B cell (primary cell): ENCODE measurements at regions not wholly inside any gene's neighbourhood (a gene's known extent, or its start where the extent isn't known, plus 50 kb on each side); places are given as distances from the start of the nearest gene placed in this dataset.

Source experiments
- ATAC-seq: fragments of 200-7000 bp; cut with Tn5 transposase; one replicate; pipeline ENCODE4 v1.10.0; 2021; ENCODE audit warnings: low read depth, mild to moderate bottlenecking, moderate number of reproducible peaks, moderate library complexity
- CTCF ChIA-PET: fragments of 350-600 bp; sonication (Branson Sonifier 250); formaldehyde crosslinking; loops from one replicate; lab custom pipeline; 2021; ENCODE audit warnings: antibody characterized with exemption, inconsistent platforms; lab: Charles Lee
- POLR2A ChIA-PET: fragments of 350-600 bp; sonication (Branson Sonifier 250); formaldehyde crosslinking; loops from one replicate; lab custom pipeline; 2021; ENCODE audit warnings: antibody characterized with exemption; lab: Charles Lee
- DNase-seq: peaks from one replicate; pipeline ENCODE4 v3.0.0; 2013
- H2AFZ ChIP-seq: 2 replicates; pipeline ENCODE4 v1.6.1; 2012; ENCODE audit warnings: mild to moderate bottlenecking, low read depth, low read length; ENCODE audit not compliant: insufficient read depth, poor library complexity, severe bottlenecking
- H3K27ac ChIP-seq, 2 donors: 1 replicate in 1 of 2; 2 replicates in 1 of 2; pipeline ENCODE4 v1.5.1; 2012 to 2013; ENCODE audit warnings: low read length in 2 of 2, mild to moderate bottlenecking in 2 of 2, moderate library complexity in 1 of 2
- H3K27me3 ChIP-seq, 4 experiments: fragments of 200-600 bp in 1 of 4; sonication (generic) in 1 of 4; replicated peaks in 1 of 4; 1 replicate in 2 of 4; 2 replicates in 2 of 4; pipeline versions ENCODE4 v1.6.1 to v1.7.0; 2013 to 2016; ENCODE audit warnings: low read length in 3 of 4, mild to moderate bottlenecking in 2 of 4, mixed read lengths in 1 of 4, moderate library complexity in 1 of 4; ENCODE audit not compliant: insufficient read depth in 4 of 4, control insufficient read depth in 3 of 4; ENCODE audit errors: control extremely low read depth in 1 of 4
- H3K36me3 ChIP-seq, 2 experiments: replicated peaks in 1 of 2; 1 replicate in 1 of 2; 2 replicates in 1 of 2; pipeline versions ENCODE4 v1.6.1 to v1.7.1; 2013; ENCODE audit warnings: low read length in 1 of 2; ENCODE audit not compliant: insufficient read depth in 2 of 2, control insufficient read depth in 1 of 2; ENCODE audit errors: control extremely low read depth in 1 of 2, extremely low read depth in 1 of 2
- H3K4me1 ChIP-seq, 2 donors: fragments of 200-600 bp in 1 of 2; sonication (generic) in 1 of 2; 1 replicate in 1 of 2; 2 replicates in 1 of 2; pipeline versions ENCODE4 v1.5.1 to v1.6.1; 2013 to 2017; ENCODE audit warnings: low read length in 2 of 2; ENCODE audit not compliant: control insufficient read depth in 2 of 2, insufficient read depth in 2 of 2
- H3K4me2 ChIP-seq: replicated peaks from 2 replicates; pipeline ENCODE3; 2012; ENCODE audit warnings: mild to moderate bottlenecking, low read depth, low read length; ENCODE audit not compliant: poor library complexity, severe bottlenecking
- H3K4me3 ChIP-seq, 5 experiments: fragments of 200-600 bp in 1 of 5; sonication (generic) in 1 of 5; 1 replicate in 3 of 5; 2 replicates in 2 of 5; pipeline versions ENCODE4 v1.5.1 to v1.7.0; 2011 to 2016; ENCODE audit warnings: low read length in 4 of 5, mild to moderate bottlenecking in 4 of 5, low read depth in 2 of 5, control low read depth in 1 of 5, moderate library complexity in 1 of 5; ENCODE audit not compliant: insufficient read depth in 1 of 5; ENCODE audit errors: control extremely low read depth in 1 of 5, extremely low read depth in 1 of 5
- H3K79me2 ChIP-seq: fragments of 200-600 bp; sonication (generic); one replicate; pipeline ENCODE4 v1.6.0; 2016; ENCODE audit warnings: low read length; ENCODE audit not compliant: control insufficient read depth, insufficient read depth
- H3K9ac ChIP-seq: fragments of 200-600 bp; sonication (generic); 2 replicates; pipeline ENCODE4 v1.6.1; 2017; ENCODE audit warnings: mild to moderate bottlenecking, low read length, moderate library complexity
- H3K9me3 ChIP-seq, 3 donors: one replicate each; pipeline versions ENCODE4 v1.6.1 to v1.7.1; 2013; ENCODE audit warnings: low read length in 2 of 3; ENCODE audit not compliant: control insufficient read depth in 2 of 3, insufficient read depth in 1 of 3; ENCODE audit errors: control extremely low read depth in 1 of 3
- H4K20me1 ChIP-seq: 2 replicates; pipeline ENCODE4 v1.6.0; 2012; ENCODE audit warnings: mild to moderate bottlenecking, low read length; ENCODE audit not compliant: insufficient read depth, control insufficient read depth, poor library complexity, severe bottlenecking
- H3K27ac Mint-ChIP-seq: one replicate; pipeline ENCODE4 v1.8.0; 2021; ENCODE audit warnings: mixed read lengths
- H3K27me3 Mint-ChIP-seq: one replicate; pipeline ENCODE4 v1.8.0; 2021; ENCODE audit warnings: mixed read lengths
- H3K4me1 Mint-ChIP-seq: one replicate; pipeline ENCODE4 v1.8.0; 2021; ENCODE audit warnings: mixed read lengths
- H3K4me3 Mint-ChIP-seq: one replicate; pipeline ENCODE4 v1.8.0; 2021; ENCODE audit warnings: mixed read lengths
- H3K9me3 Mint-ChIP-seq: one replicate; pipeline ENCODE4 v1.8.0; 2022; ENCODE audit warnings: mixed read lengths; ENCODE audit not compliant: insufficient read depth
- CTCF ChIP-seq: fragments of 200-600 bp; IDR thresholded peaks from one replicate; pipeline ENCODE4 v1.8.0; 2022; ENCODE audit warnings: antibody characterized with exemption, mild to moderate bottlenecking
- EZH2 ChIP-seq: IDR thresholded peaks from 2 replicates; pipeline ENCODE4 v1.6.1; 2012; ENCODE audit warnings: borderline replicate concordance, low read depth, mild to moderate bottlenecking, moderate library complexity, low read length; ENCODE audit not compliant: insufficient read depth, poor library complexity, severe bottlenecking
- intact Hi-C: fragments of 100-400 bp; cut with micrococcal nuclease; formaldehyde crosslinking; loops from one replicate; pipeline ENCODE4 v1.10.0; 2022

- no peaks in the 10 kb centered on the region for H3K27me3 Mint-ChIP-seq
- ChIA-PET CTCF (no interaction called here), POLR2A (no interaction called here)
- H3K27ac Mint-ChIP-seq = no peak overlapping the region
- ATAC-seq (no peak), DNase-seq (no peak)
- Histone ChIP-seq H3K36me3 (no peaks in the 10 kb centered on the region), H3K9ac (no peak overlapping the region), H3K27me3 (no peaks in the 10 kb centered on the region), H3K9me3 (no peaks in the 10 kb centered on the region), H3K4me1 (no peaks in the 10 kb centered on the region), H3K4me2 (no peak overlapping the region), H4K20me1 (no peaks in the 10 kb centered on the region), H3K4me3 (no peak overlapping the region), H2AFZ (no peak overlapping the region), H3K27ac (no peak overlapping the region), H3K79me2 (no peaks in the 10 kb centered on the region)
- H3K4me1 Mint-ChIP-seq = no peaks in the 10 kb centered on the region
- H3K4me3 Mint-ChIP-seq = no peak overlapping the region
- intact Hi-C loops = no loop called here
- H3K9me3 Mint-ChIP-seq = no peaks in the 10 kb centered on the region
- TF ChIP-seq EZH2 = no peak
- TF ChIP-seq CTCF = no peak
Observed at GRCh38 chr18:42576124-42576523, 539.4 kb downstream of the RIT2 start.

DNA sequence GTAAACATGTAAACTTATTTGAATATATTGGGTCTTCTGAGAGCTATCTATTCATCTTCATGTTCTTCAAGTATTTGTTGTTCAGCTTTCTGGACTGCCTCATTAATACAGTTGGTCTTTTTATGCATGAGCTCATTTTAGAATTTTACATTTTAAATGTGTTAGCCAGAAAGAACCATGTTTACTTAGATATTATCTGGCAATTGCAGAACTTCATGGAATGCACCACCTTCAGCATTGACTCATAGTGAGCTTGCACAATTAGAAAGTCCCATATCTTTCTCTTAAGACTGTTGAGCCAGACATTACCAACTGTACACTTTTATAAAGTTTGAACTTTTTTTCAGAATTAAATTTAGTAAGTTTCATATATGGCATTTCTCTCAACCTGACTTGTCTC, 536.7 kb downstream of the RIT2 start:
- Histone ChIP-seq H3K4me1 (no peaks in the 10 kb centered on the region), H2AFZ (no peak overlapping the region), H3K27me3 (no peaks in the 10 kb centered on the region), H3K4me2 (no peak overlapping the region), H3K27ac (no peak overlapping the region), H3K36me3 (no peaks in the 10 kb centered on the region), H3K79me2 (no peaks in the 10 kb centered on the region), H3K9ac (no peak overlapping the region), H3K4me3 (no peak overlapping the region), H4K20me1 (no peaks in the 10 kb centered on the region), H3K9me3 (peaks cover 0 to under 1% (median 0%) of the 10 kb centered on the region in 3 donors)
- Mint-ChIP-seq H3K27ac (no peak overlapping the region), H3K4me1 (no peaks in the 10 kb centered on the region), H3K27me3 (no peaks in the 10 kb centered on the region), H3K4me3 (no peak overlapping the region), H3K9me3 (no peaks in the 10 kb centered on the region)
- POLR2A ChIA-PET = no interaction called here
- CTCF ChIA-PET = no interaction called here
- intact Hi-C loops = no loop called here
- ATAC-seq (no peak), DNase-seq (no peak)
- TF ChIP-seq CTCF (no peak), EZH2 (no peak)
